ENCODE measurements at regions not wholly inside any gene's neighbourhood (a gene's known extent, or its start where the extent isn't known, plus 50 kb on each side); places are given as distances from the start of the nearest gene placed in this dataset.
A peak's percentile ranks its signal among the peaks of the same experiment; 100 is the strongest.

DNA sequence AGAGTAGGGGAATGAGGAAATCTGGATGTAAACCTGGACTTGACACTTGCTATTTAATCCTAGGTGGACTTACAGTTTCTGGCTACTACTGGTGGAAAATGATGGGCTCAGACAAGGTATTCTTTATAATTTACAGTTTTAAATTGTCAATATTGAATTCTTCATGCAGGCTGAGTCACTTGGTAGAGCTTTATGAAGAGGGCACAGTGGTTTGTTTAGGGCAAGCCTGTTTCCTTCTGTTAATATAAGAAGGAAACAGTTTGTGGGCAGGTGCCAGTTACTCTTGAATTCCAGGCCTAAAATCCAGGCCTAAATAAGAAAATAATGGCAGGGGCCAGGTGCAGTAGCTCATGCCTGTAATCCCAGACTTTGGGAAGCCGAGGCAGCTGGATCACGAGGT is 355.8 kb upstream of the RGS6 start:
- intact Hi-C loops (cut with DNase I; ENCODE audit: low total_unique reads): no loop called here
- H3K9me3 ChIP-seq: no peaks in the 10 kb centered on the region
- DNase-seq: no peak
- 91 to 100% (median 97%) methylated on average over 2 of the region's 2 CpGs for WGBS, 5 donors
- no peaks in the 10 kb centered on the region for H3K36me3 ChIP-seq
- no peaks in the 10 kb centered on the region for H3K27me3 ChIP-seq (replicated peaks in 1 of 7)
- no peak overlapping the region for H3K4me3 ChIP-seq
- peaks cover 6 to 38% (median 21%) of the 10 kb centered on the region in 6 donors for H3K4me1 ChIP-seq
- H3K27ac ChIP-seq: peak overlapping the region in 2 of 8 donors; percentile 27 to 37
- no peak for TF ChIP-seq POLR2AphosphoS5 (IDR thresholded peaks at IDR 0.05)
- TF ChIP-seq, protein P1, sequence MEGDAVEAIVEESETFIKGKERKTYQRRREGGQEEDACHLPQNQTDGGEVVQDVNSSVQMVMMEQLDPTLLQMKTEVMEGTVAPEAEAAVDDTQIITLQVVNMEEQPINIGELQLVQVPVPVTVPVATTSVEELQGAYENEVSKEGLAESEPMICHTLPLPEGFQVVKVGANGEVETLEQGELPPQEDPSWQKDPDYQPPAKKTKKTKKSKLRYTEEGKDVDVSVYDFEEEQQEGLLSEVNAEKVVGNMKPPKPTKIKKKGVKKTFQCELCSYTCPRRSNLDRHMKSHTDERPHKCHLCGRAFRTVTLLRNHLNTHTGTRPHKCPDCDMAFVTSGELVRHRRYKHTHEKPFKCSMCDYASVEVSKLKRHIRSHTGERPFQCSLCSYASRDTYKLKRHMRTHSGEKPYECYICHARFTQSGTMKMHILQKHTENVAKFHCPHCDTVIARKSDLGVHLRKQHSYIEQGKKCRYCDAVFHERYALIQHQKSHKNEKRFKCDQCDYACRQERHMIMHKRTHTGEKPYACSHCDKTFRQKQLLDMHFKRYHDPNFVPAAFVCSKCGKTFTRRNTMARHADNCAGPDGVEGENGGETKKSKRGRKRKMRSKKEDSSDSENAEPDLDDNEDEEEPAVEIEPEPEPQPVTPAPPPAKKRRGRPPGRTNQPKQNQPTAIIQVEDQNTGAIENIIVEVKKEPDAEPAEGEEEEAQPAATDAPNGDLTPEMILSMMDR (IDR thresholded peaks at IDR 0.05 in 8 of 11, conservative IDR thresholded peaks at IDR 0.05 in 3 of 11): no peak
- TF ChIP-seq POLR2A (IDR thresholded peaks at IDR 0.05): no peak

DNA sequence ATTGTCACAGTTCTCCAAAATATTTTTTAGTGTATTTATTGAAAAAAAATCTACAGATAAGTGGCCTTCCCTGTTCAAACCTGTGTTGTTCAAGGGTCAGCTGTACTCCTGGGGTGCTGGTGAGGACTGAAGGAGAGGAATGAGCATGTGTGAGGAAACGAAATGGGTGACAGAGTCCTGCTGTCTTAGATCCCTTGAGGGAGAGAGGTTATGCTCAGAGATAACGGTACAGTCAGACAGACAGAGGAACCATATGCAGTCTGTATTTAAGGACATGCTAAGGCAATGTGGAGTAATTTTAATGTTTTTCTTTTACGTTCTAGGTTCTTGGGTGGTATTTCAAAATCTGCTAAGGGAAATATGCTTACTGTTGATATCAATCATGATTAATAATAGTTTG is 352.9 kb upstream of the RGS6 start:
- TF ChIP-seq POLR2A (IDR thresholded peaks at IDR 0.05): no peak
- TF ChIP-seq, protein P1 (IDR thresholded peaks at IDR 0.05 in 8 of 11, conservative IDR thresholded peaks at IDR 0.05 in 3 of 11): no peak
- no peak for TF ChIP-seq POLR2AphosphoS5 (IDR thresholded peaks at IDR 0.05)
- Histone ChIP-seq H3K4me1 (peaks cover 6 to 54% (median 30%) of the 10 kb centered on the region in 6 donors), H3K27me3 (replicated peaks in 1 of 7) (no peaks in the 10 kb centered on the region), H3K9me3 (no peaks in the 10 kb centered on the region), H3K36me3 (no peaks in the 10 kb centered on the region), H3K27ac (no peak overlapping the region), H3K4me3 (no peak overlapping the region)
- WGBS, 5 donors: 80 to 94% (median 86%) methylated on average over 3 of the region's 3 CpGs
- intact Hi-C loops (cut with DNase I; ENCODE audit: low total_unique reads): no loop called here
- DNase-seq: no peak

DNA sequence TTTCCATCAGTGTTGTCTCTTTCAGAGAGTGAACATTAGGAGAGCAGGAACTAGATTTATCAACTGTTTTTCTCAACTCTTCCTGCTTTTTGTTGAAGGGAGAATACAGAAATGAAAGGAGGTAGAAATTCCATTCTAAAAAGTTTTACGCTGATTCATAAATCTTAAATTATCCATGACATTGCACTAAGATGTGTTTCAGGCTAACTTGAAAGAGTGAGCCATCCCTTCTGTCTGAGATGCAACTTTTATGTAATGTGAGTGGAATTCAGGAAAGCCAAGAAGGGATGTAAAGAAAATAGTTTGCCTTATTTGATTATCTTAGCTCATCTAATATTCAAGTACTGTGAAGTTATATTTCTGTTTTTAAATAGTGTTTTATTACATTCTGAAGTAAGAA is 349.5 kb upstream of the RGS6 start:
- Histone ChIP-seq H3K27ac (peak overlapping the region in 6 of 8 donors; percentile 46 to 86 (median 71)), H3K4me1 (peaks cover 0 to 54% (median 32%) of the 10 kb centered on the region in 6 donors), H3K36me3 (peaks cover 0 to 3% (median 0%) of the 10 kb centered on the region in 6 donors), H3K4me3 (peak overlapping the region in 1 of 8 donors; percentile 24), H3K9me3 (no peaks in the 10 kb centered on the region), H3K27me3 (replicated peaks in 1 of 7) (no peaks in the 10 kb centered on the region)
- TF ChIP-seq POLR2AphosphoS5 (IDR thresholded peaks at IDR 0.05) (no peak), POLR2A (IDR thresholded peaks at IDR 0.05) (no peak)
- TF ChIP-seq, protein P1 (IDR thresholded peaks at IDR 0.05 in 8 of 11, conservative IDR thresholded peaks at IDR 0.05 in 3 of 11): no peak
- intact Hi-C loops (cut with DNase I; ENCODE audit: low total_unique reads): no loop called here
- WGBS, 5 donors: 80 to 95% (median 87%) methylated on average over 1 of the region's 1 CpG
- no peak for DNase-seq

DNA sequence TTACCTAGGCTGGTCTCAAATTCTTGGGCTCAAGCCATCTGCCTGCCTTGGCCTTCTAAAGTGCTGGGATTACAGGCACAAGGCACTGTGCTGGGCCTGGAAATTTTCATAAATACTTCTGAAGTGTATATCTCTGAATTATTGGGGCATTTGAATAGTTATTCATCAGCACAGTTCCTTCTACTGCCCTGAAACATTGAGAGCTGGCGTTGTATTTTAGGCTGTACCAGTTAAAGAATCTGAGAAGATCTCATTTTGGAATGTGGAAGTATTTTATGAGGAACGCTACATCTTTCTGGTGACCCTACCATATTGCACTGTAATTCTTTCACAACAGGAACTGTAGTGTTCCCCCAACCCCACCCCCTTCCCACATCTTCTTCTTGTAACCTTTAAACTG is 349.0 kb upstream of the RGS6 start:
- intact Hi-C loops (cut with DNase I; ENCODE audit: low total_unique reads): no loop called here
- TF ChIP-seq POLR2A (IDR thresholded peaks at IDR 0.05) (no peak), POLR2AphosphoS5 (IDR thresholded peaks at IDR 0.05) (no peak)
- TF ChIP-seq, protein P1 (IDR thresholded peaks at IDR 0.05 in 8 of 11, conservative IDR thresholded peaks at IDR 0.05 in 3 of 11): no peak
- peak overlapping the region in 6 of 8 donors; percentile 46 to 86 (median 71) for H3K27ac ChIP-seq

More for the DNA sequence above, 349.0 kb upstream of the RGS6 start:
- DNase-seq: no peak
- peaks cover 0 to 8% (median 0%) of the 10 kb centered on the region in 6 donors for H3K36me3 ChIP-seq
- H3K4me1 ChIP-seq: peaks cover 0 to 54% (median 32%) of the 10 kb centered on the region in 6 donors
- 44 to 68% (median 57%) methylated on average over 2 of the region's 2 CpGs for WGBS, 5 donors
- no peaks in the 10 kb centered on the region for H3K27me3 ChIP-seq (replicated peaks in 1 of 7)
- no peaks in the 10 kb centered on the region for H3K9me3 ChIP-seq
- peak overlapping the region in 1 of 8 donors; percentile 24 for H3K4me3 ChIP-seq
